ENCODE measurements at regions not wholly inside any gene's neighbourhood (a gene's known extent, or its start where the extent isn't known, plus 50 kb on each side); places are given as distances from the start of the nearest gene placed in this dataset.

- TF ChIP-seq USF2 (IDR thresholded peaks at IDR 0.05) (no peak), HEYL (CRISPR knock-in tag; IDR thresholded peaks at IDR 0.05) (no peak), NR3C1 (IDR thresholded peaks at IDR 0.05) (no peak), GATA3 (IDR thresholded peaks at IDR 0.05; ENCODE audit: borderline replicate concordance) (no peak)
Measured at GRCh38 chr9:626596-626995, 214.9 kb upstream of the DMRT1 start (continued).

- POLR2A ChIA-PET: no interaction called here
- no peak for DNase-seq (ENCODE audit: low read depth in 1 of 2, low spot score in 1 of 2)
- no peak overlapping the region for H3K4me3 ChIP-seq
- CTCF ChIA-PET: interaction anchor here (0.8 to 18.6 kb wide), 4 partner anchors 13 to 291 kb away, joined by 3 to 371 read pairs (median 3); no protein-coding TSS in a partner anchor
- no peak overlapping the region for H3K4me2 ChIP-seq
- peaks cover 8% of the 10 kb centered on the region; the same call in 1 of the 3 replicates for H3K4me1 ChIP-seq
- no peak overlapping the region for H3K27ac ChIP-seq
- FAIRE-seq: no peak
- no peak for ATAC-seq
- H3K9me3 ChIP-seq: no peaks in the 10 kb centered on the region
- WGBS (ENCODE audit: missing lambda C conversion rate): 92% methylated on average over 2 of the region's 2 CpGs
- TF ChIP-seq KDM1A (IDR thresholded peaks at IDR 0.05; ENCODE audit: low read depth) (no peak), EP300 (IDR thresholded peaks at IDR 0.05) (no peak), CHD4 (IDR thresholded peaks at IDR 0.05; ENCODE audit: borderline replicate concordance) (no peak), JUNB (IDR thresholded peaks at IDR 0.05) (no peak), GATA3 (IDR thresholded peaks at IDR 0.05; ENCODE audit: borderline replicate concordance) (no peak), TP53 (CRISPR knock-in tag; IDR thresholded peaks at IDR 0.05) (no peak), CBX8 (IDR thresholded peaks at IDR 0.05) (no peak), CEBPB (IDR thresholded peaks at IDR 0.05) (no peak), FOSB (CRISPR knock-in tag; IDR thresholded peaks at IDR 0.05) (no peak), USF2 (IDR thresholded peaks at IDR 0.05) (no peak), PBX3 (IDR thresholded peaks at IDR 0.05) (no peak)
Measured at GRCh38 chr9:627336-627970, 214.0 kb upstream of the DMRT1 start.

GRCh38 chr9:629146-629545 lies 212.4 kb upstream of the DMRT1 start:
- FAIRE-seq (no peak), DNase-seq (ENCODE audit: low read depth in 1 of 2, low spot score in 1 of 2) (no peak), ATAC-seq (no peak)
- Histone ChIP-seq H3K9me3 (no peaks in the 10 kb centered on the region), H3K4me3 (no peak overlapping the region), H3K27ac (no peak overlapping the region), H3K4me2 (no peak overlapping the region), H3K4me1 (peaks cover 8% of the 10 kb centered on the region; the same call in 1 of the 3 replicates)
- no peak for TF ChIP-seq ELK1 (IDR thresholded peaks at IDR 0.05; ENCODE audit: low read depth, low read length)
- TF ChIP-seq RAD21 (conservative IDR thresholded peaks at IDR 0.05 in 1 of 2, IDR thresholded peaks at IDR 0.05 in 1 of 2): no peak
- no peak for TF ChIP-seq HOXB5 (CRISPR knock-in tag; IDR thresholded peaks at IDR 0.05)
- no peak for TF ChIP-seq SREBF2 (IDR thresholded peaks at IDR 0.05)
- no peak for TF ChIP-seq PBX3 (IDR thresholded peaks at IDR 0.05)
- TF ChIP-seq TP53 (CRISPR knock-in tag; IDR thresholded peaks at IDR 0.05): no peak
- TF ChIP-seq BHLHE40 (IDR thresholded peaks at IDR 0.05; ENCODE audit: low read depth, low read length): no peak
- TF ChIP-seq FOSL2 (IDR thresholded peaks at IDR 0.05): no peak
- TF ChIP-seq FOSL2 (CRISPR knock-in tag; IDR thresholded peaks at IDR 0.05): no peak
- no peak for TF ChIP-seq MAFK (IDR thresholded peaks at IDR 0.05; ENCODE audit: partially characterized antibody)
- TF ChIP-seq FOXS1 (CRISPR knock-in tag; IDR thresholded peaks at IDR 0.05): no peak
- POLR2A ChIA-PET: no interaction called here
- WGBS (ENCODE audit: missing lambda C conversion rate): 81% methylated on average over 3 of the region's 3 CpGs
- CTCF ChIA-PET: interaction anchor here (1.4 kb wide), 2 partner anchors 12 to 15 kb away, joined by 3 read pairs; no protein-coding TSS in a partner anchor

Data from A549 (cell line).